ENCODE measurements at regions not wholly inside any gene's neighbourhood (a gene's known extent, or its start where the extent isn't known, plus 50 kb on each side); places are given as distances from the start of the nearest gene placed in this dataset.

- no peak for DNase-seq (ENCODE audit: low read depth)
These were observed 319.3 kb upstream of the UBE2E3 start for GRCh38 chr2:180660881-180661685.

- no peak for DNase-seq (ENCODE audit: low read depth)
These were observed 320.2 kb upstream of the UBE2E3 start for GRCh38 chr2:180660207-180660606.

- DNase-seq (ENCODE audit: low read depth), result peak; percentile 84
These were observed 323.4 kb upstream of the UBE2E3 start for GRCh38 chr2:180657054-180657453.

- peak; percentile 75 for DNase-seq (ENCODE audit: low read depth)
These were observed 324.0 kb upstream of the UBE2E3 start for GRCh38 chr2:180656455-180656847.

GRCh38 chr2:180655842-180656454 is 324.5 kb upstream of the UBE2E3 start:
- DNase-seq (ENCODE audit: low read depth), result no peak

GRCh38 chr2:180655393-180655792 is 325.0 kb upstream of the UBE2E3 start:
- no peak for DNase-seq (ENCODE audit: low read depth)

- DNase-seq (ENCODE audit: low read depth), result no peak
These were observed 326.9 kb upstream of the UBE2E3 start for GRCh38 chr2:180653481-180653880.

GRCh38 chr2:180652794-180653193 is 327.6 kb upstream of the UBE2E3 start:
- no peak for DNase-seq (ENCODE audit: low read depth)

- DNase-seq (ENCODE audit: low read depth), result no peak
These were observed 328.8 kb upstream of the UBE2E3 start for GRCh38 chr2:180651596-180651995.

GRCh38 chr2:180647621-180648020 is 332.8 kb upstream of the UBE2E3 start:
- no peak for DNase-seq (ENCODE audit: low read depth)

DNA sequence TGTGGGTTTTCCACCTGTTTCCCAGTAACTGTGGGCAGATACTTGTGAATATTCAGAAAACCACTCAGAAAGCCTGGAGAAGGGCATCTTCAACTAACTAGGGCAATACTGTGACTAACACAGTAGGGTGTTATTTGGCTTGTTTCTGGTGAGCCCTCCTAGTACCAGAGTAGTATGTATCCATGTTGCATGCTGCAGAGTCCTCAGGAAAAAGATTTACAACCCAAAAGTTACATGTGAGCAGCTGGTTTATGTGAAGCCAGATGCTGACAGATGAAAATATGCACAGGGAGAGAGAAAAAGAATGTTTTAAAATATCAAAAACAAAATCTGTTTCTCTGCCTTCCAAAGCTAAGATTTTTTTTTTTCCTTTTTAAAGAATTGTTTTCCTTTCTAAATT is 333.2 kb upstream of the UBE2E3 start:
- no peak for DNase-seq (ENCODE audit: low read depth)

GRCh38 chr2:180646756-180647155 is 333.6 kb upstream of the UBE2E3 start:
- DNase-seq (ENCODE audit: low read depth), result no peak

- DNase-seq (ENCODE audit: low read depth), result peak; percentile 75
These were observed 335.7 kb upstream of the UBE2E3 start for GRCh38 chr2:180644709-180645108.

GRCh38 chr2:180630756-180631155 is 349.6 kb upstream of the UBE2E3 start:
- DNase-seq (ENCODE audit: low read depth), result no peak

DNA sequence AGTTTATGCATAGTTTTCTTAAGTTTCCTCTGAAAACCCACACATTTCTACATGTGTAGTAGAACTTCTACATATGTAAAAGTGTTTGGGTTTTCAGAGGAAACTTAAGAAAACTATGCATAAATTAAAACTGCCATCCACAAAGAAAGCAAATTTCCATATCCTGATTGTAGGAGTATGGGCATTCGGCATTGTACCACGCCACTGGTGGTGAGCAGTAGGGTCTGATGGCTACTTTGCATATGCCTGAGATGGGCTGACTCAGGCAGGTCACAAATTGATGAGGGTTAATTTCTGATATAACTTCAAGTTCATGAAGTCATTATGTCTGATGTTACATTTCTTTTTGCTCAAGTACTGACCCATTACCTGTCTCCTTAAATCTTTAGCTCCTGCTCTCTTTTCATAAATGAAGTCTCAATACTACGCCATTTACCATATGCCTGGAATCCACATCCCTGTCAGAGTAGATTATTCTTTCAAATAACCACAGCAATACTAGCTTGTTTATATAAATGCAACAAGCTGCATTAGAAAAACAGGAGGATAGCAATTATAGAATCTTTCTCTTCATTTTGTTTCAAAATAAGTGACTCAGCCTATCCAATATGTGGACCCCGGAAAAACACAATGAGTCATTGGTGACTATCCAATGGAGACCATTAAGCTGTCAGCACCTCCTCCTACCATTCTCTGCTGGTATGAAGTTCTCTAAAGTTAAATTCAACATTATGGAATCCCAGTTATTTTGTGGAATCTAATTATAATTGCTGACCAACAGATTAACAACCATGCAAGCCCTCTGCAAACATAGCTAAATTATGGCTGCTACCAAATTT is 355.2 kb upstream of the UBE2E3 start:
- DNase-seq (ENCODE audit: low read depth), result peak; percentile 71

- DNase-seq (ENCODE audit: low read depth), result peak; percentile 17
These were observed 358.2 kb upstream of the UBE2E3 start for GRCh38 chr2:180621941-180622918.

DNA sequence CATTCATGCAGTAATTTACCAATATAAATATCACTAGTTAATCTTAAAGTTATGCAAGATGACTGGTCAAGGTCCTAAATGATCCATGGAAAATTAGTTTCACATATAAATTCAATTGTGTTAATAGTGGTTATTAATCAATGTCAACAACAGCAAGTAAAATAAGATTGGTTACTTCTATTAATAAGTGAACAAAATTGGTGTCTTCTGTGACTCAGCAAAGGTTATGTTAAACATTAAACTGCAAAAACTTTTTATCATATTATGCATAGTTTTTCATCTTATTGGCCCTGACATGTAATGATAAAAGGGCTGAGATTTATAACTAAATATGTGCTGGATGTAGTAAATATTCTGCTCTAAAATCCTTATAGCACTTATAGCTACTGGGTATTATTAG is 359.0 kb upstream of the UBE2E3 start:
- no peak for DNase-seq (ENCODE audit: low read depth)

- DNase-seq (ENCODE audit: low read depth), result peak; percentile 63
These were observed 361.8 kb upstream of the UBE2E3 start for GRCh38 chr2:180618570-180618969.

DNA sequence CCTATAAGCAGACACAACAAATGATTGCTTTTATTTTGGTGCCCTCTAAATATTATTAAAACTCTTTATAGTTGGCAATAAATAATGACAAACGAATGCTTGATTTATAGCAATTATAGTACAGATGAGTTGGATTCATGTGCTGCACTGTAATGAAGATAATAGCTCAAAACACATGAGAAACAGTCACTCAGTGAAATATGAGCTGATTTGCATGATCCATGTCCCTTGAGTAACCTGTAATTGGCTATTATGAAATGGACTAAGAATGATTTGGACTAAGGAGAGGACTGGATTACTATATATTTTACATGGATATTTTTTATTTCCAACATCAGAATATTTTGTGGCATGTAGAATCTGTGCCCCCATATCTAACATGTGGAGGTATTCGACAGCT is 365.6 kb upstream of the UBE2E3 start:
- no peak for DNase-seq (ENCODE audit: low read depth)

GRCh38 chr2:180609626-180610340 is 370.6 kb upstream of the UBE2E3 start:
- DNase-seq (ENCODE audit: low read depth), result no peak
